ENCODE measurements at regions not wholly inside any gene's neighbourhood (a gene's known extent, or its start where the extent isn't known, plus 50 kb on each side); places are given as distances from the start of the nearest gene placed in this dataset.
"Not testable (repeated sequence)": the region's sequence is repeated elsewhere in the genome, so short reads cannot be mapped to it uniquely, and the experiment has no call there.

- no peak for DNase-seq
Measured at GRCh38 chr12:32010631-32011336, 51.6 kb downstream of the RESF1 start.

GRCh38 chr12:32012249-32012785 lies 53.1 kb downstream of the RESF1 start:
- DNase-seq: no peak

GRCh38 chr12:32015036-32015435 lies 55.8 kb downstream of the RESF1 start:
- no peak for DNase-seq

GRCh38 chr12:32016680-32017482 lies 57.7 kb downstream of the RESF1 start:
- DNase-seq: no peak

GRCh38 chr12:32021346-32021773 lies 62.1 kb downstream of the RESF1 start:
- no peak for DNase-seq

GRCh38 chr12:32022387-32022786 lies 63.2 kb downstream of the RESF1 start:
- not testable (repeated sequence) for DNase-seq

- DNase-seq: not testable (repeated sequence)
Measured at GRCh38 chr12:32023861-32024260, 64.6 kb downstream of the RESF1 start.

- DNase-seq: no peak
Measured at GRCh38 chr12:32024884-32025592, 65.8 kb downstream of the RESF1 start.

- no peak for DNase-seq
Measured at GRCh38 chr12:32025906-32026305, 66.7 kb downstream of the RESF1 start.

- no peak for DNase-seq
Measured at GRCh38 chr12:32027684-32028365, 68.6 kb downstream of the RESF1 start.

GRCh38 chr12:32030151-32030550 lies 70.9 kb downstream of the RESF1 start:
- no peak for DNase-seq

GRCh38 chr12:32030676-32031075 lies 71.5 kb downstream of the RESF1 start:
- DNase-seq: no peak

- DNase-seq: no peak
Measured at GRCh38 chr12:32031109-32031508, 71.9 kb downstream of the RESF1 start.

GRCh38 chr12:32032205-32032810 lies 73.1 kb downstream of the RESF1 start:
- no peak for DNase-seq

- DNase-seq: no peak
Measured at GRCh38 chr12:32033406-32033805, 73.2 kb upstream of the BICD1 start.

- DNase-seq: no peak
Measured at GRCh38 chr12:32034045-32034444, 72.6 kb upstream of the BICD1 start.

GRCh38 chr12:32036477-32037263 lies 70.0 kb upstream of the BICD1 start:
- DNase-seq: peak; percentile 24

- no peak for DNase-seq
Measured at GRCh38 chr12:32039347-32039746, 67.3 kb upstream of the BICD1 start.

- DNase-seq: no peak
Measured at GRCh38 chr12:32039917-32040575, 66.6 kb upstream of the BICD1 start.

- DNase-seq: no peak
Measured at GRCh38 chr12:32043928-32044549, 62.6 kb upstream of the BICD1 start.

All from 8988T (cell line).